22Rv1 (cell line): ENCODE measurements at regions not wholly inside any gene's neighbourhood (a gene's known extent, or its start where the extent isn't known, plus 50 kb on each side); places are given as distances from the start of the nearest gene placed in this dataset.

Experiments used
- CTCF ChIP-seq: fragments of 450-650 bp; IDR thresholded peaks from 2 replicates; pipeline ENCODE4 v1.5.1; 2017; ENCODE audit warnings: mild to moderate bottlenecking
- ZFX ChIP-seq: fragments of 450-650 bp; IDR thresholded peaks from 2 replicates; pipeline ENCODE4 v1.6.1; 2017; ENCODE audit warnings: antibody characterized with exemption, borderline replicate concordance

DNA sequence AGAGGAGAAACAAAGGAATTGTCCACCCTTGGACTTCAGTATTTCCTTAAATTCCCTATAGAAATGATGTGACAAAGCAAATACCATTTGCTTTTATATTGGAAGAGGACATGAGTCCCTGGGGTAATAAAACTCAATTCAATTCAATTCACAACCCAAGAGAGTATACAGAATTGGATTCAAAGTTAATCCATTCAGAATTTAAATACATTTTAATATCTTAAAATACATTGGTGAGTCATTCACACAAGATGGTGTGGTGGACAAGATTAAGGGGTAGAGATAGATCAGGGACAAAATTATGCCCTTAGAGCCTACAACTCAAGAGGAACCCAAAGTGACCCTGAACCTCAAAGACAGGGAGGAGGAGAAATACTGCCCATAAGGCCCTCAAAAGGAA lies 495.0 kb upstream of the TMPO start:
- no peak for TF ChIP-seq CTCF
- no peak for TF ChIP-seq ZFX
